HL-60 (cell line): ENCODE measurements at regions not wholly inside any gene's neighbourhood (a gene's known extent, or its start where the extent isn't known, plus 50 kb on each side); places are given as distances from the start of the nearest gene placed in this dataset.

Experiments used
- CTCF ChIP-seq: IDR thresholded peaks from one replicate; pipeline ENCODE4 v1.5.1; 2011; ENCODE audit warnings: low read length, control low read depth, inconsistent platforms; ENCODE audit not compliant: insufficient read depth
- GABPA ChIP-seq: IDR thresholded peaks from 2 replicates; pipeline ENCODE4 v1.6.1; 2012; ENCODE audit warnings: low read depth
- POLR2AphosphoS5 ChIP-seq: IDR thresholded peaks from 2 replicates; pipeline ENCODE4 v1.6.1; 2012; ENCODE audit warnings: low read depth
- REST ChIP-seq: IDR thresholded peaks from 2 replicates; pipeline ENCODE4 v1.6.1; 2012; ENCODE audit warnings: low read depth; ENCODE audit not compliant: insufficient replicate concordance
- SPI1 ChIP-seq: IDR thresholded peaks from 2 replicates; pipeline ENCODE4 v1.6.1; 2012; ENCODE audit warnings: low read depth, mild to moderate bottlenecking, borderline replicate concordance

- TF ChIP-seq CTCF (no peak), GABPA (no peak), SPI1 (no peak), POLR2AphosphoS5 (no peak), REST (no peak)
These were observed 227.2 kb upstream of the BLID start for GRCh38 chr11:122343210-122343609.
